ENCODE measurements at regions not wholly inside any gene's neighbourhood (a gene's known extent, or its start where the extent isn't known, plus 50 kb on each side); places are given as distances from the start of the nearest gene placed in this dataset.

GRCh38 chr7:156383526-156383925 lies 257.0 kb upstream of the RNF32 start:
- DNase-seq (ENCODE audit: low spot score), result no peak
- no peak overlapping the region for H3K9ac ChIP-seq (ENCODE audit: low read depth in 1 of 2, low read length in 2 of 2)
- H3K27me3 ChIP-seq (ENCODE audit: control insufficient read depth in 4 of 4, insufficient read depth in 4 of 4, low read length in 3 of 4), result no peaks in the 10 kb centered on the region
- H3K4me1 ChIP-seq (ENCODE audit: control insufficient read depth in 4 of 4, insufficient read depth in 4 of 4, low read length in 3 of 4), result peaks cover 7 to 27% (median 25%) of the 10 kb centered on the region in 4 donors
- H3K27ac ChIP-seq (ENCODE audit: low read depth in 1 of 2, low read length in 2 of 2), result no peak overlapping the region
- no peaks in the 10 kb centered on the region for H3K9me3 ChIP-seq (ENCODE audit: control insufficient read depth in 4 of 4, low read length in 3 of 4)
- H3K36me3 ChIP-seq (ENCODE audit: control insufficient read depth in 4 of 4, insufficient read depth in 3 of 4, low read depth in 1 of 4, low read length in 3 of 4), result no peaks in the 10 kb centered on the region
- H3K4me3 ChIP-seq (ENCODE audit: low read depth in 1 of 3, low read length in 3 of 3), result no peak overlapping the region
- 79% methylated on average over 4 of the region's 4 CpGs for WGBS
- TF ChIP-seq HNF4A (conservative IDR thresholded peaks at IDR 0.05) (no peak), RAD21 (IDR thresholded peaks at IDR 0.05) (no peak), RXRA (IDR thresholded peaks at IDR 0.05) (no peak), SP1 (IDR thresholded peaks at IDR 0.05) (no peak), TAF1 (conservative IDR thresholded peaks at IDR 0.05) (no peak), HNF4G (IDR thresholded peaks at IDR 0.05) (no peak), GABPA (IDR thresholded peaks at IDR 0.05 in 1 of 2, conservative IDR thresholded peaks at IDR 0.05 in 1 of 2) (no peak), FOXA2 (IDR thresholded peaks at IDR 0.05) (no peak), NR2F2 (IDR thresholded peaks at IDR 0.05) (no peak), JUND (IDR thresholded peaks at IDR 0.05) (no peak), ZBTB33 (IDR thresholded peaks at IDR 0.05) (no peak), EGR1 (IDR thresholded peaks at IDR 0.05; ENCODE audit: low read depth in 2 of 2) (no peak)
- TF ChIP-seq, protein P1, sequence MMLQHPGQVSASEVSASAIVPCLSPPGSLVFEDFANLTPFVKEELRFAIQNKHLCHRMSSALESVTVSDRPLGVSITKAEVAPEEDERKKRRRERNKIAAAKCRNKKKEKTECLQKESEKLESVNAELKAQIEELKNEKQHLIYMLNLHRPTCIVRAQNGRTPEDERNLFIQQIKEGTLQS (IDR thresholded peaks at IDR 0.05), result no peak
- TF ChIP-seq, protein P2, sequence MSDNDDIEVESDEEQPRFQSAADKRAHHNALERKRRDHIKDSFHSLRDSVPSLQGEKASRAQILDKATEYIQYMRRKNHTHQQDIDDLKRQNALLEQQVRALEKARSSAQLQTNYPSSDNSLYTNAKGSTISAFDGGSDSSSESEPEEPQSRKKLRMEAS (IDR thresholded peaks at IDR 0.05), result no peak

- peak overlapping the region; percentile 63 to 71 for H3K27ac ChIP-seq (ENCODE audit: low read depth in 1 of 2, low read length in 2 of 2)
- H3K9ac ChIP-seq (ENCODE audit: low read depth in 1 of 2, low read length in 2 of 2), result no peak overlapping the region
- 17% methylated on average over 4 of the region's 4 CpGs for WGBS
- peak overlapping the region in 1 of 3 donors; percentile 8 for H3K4me3 ChIP-seq (ENCODE audit: low read depth in 1 of 3, low read length in 3 of 3)
- H3K27me3 ChIP-seq (ENCODE audit: control insufficient read depth in 4 of 4, insufficient read depth in 4 of 4, low read length in 3 of 4), result no peaks in the 10 kb centered on the region
- no peak for DNase-seq (ENCODE audit: low spot score)
- no peaks in the 10 kb centered on the region for H3K9me3 ChIP-seq (ENCODE audit: control insufficient read depth in 4 of 4, low read length in 3 of 4)
- TF ChIP-seq RAD21 (IDR thresholded peaks at IDR 0.05) (peak; percentile 14 to 53), FOXA2 (IDR thresholded peaks at IDR 0.05) (no peak), JUND (IDR thresholded peaks at IDR 0.05) (peak in 1 of 2 donors; percentile 48), EGR1 (IDR thresholded peaks at IDR 0.05; ENCODE audit: low read depth in 2 of 2) (no peak), YY1 (IDR thresholded peaks at IDR 0.05) (peak; percentile 1), RXRA (IDR thresholded peaks at IDR 0.05) (peak; percentile 40 to 66), TAF1 (conservative IDR thresholded peaks at IDR 0.05) (no peak), GABPA (IDR thresholded peaks at IDR 0.05 in 1 of 2, conservative IDR thresholded peaks at IDR 0.05 in 1 of 2) (no peak), SP1 (IDR thresholded peaks at IDR 0.05) (peak; percentile 57), HNF4G (IDR thresholded peaks at IDR 0.05) (peak; percentile 34), FOXA1 (IDR thresholded peaks at IDR 0.05) (no peak), HNF4A (conservative IDR thresholded peaks at IDR 0.05) (peak; percentile 77 to 80), ZBTB33 (IDR thresholded peaks at IDR 0.05) (no peak), NR2F2 (IDR thresholded peaks at IDR 0.05) (no peak)
- TF ChIP-seq, protein P3, sequence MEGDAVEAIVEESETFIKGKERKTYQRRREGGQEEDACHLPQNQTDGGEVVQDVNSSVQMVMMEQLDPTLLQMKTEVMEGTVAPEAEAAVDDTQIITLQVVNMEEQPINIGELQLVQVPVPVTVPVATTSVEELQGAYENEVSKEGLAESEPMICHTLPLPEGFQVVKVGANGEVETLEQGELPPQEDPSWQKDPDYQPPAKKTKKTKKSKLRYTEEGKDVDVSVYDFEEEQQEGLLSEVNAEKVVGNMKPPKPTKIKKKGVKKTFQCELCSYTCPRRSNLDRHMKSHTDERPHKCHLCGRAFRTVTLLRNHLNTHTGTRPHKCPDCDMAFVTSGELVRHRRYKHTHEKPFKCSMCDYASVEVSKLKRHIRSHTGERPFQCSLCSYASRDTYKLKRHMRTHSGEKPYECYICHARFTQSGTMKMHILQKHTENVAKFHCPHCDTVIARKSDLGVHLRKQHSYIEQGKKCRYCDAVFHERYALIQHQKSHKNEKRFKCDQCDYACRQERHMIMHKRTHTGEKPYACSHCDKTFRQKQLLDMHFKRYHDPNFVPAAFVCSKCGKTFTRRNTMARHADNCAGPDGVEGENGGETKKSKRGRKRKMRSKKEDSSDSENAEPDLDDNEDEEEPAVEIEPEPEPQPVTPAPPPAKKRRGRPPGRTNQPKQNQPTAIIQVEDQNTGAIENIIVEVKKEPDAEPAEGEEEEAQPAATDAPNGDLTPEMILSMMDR (IDR thresholded peaks at IDR 0.05; ENCODE audit: low read depth, low read length, missing input control), result no peak
- TF ChIP-seq, protein P4, sequence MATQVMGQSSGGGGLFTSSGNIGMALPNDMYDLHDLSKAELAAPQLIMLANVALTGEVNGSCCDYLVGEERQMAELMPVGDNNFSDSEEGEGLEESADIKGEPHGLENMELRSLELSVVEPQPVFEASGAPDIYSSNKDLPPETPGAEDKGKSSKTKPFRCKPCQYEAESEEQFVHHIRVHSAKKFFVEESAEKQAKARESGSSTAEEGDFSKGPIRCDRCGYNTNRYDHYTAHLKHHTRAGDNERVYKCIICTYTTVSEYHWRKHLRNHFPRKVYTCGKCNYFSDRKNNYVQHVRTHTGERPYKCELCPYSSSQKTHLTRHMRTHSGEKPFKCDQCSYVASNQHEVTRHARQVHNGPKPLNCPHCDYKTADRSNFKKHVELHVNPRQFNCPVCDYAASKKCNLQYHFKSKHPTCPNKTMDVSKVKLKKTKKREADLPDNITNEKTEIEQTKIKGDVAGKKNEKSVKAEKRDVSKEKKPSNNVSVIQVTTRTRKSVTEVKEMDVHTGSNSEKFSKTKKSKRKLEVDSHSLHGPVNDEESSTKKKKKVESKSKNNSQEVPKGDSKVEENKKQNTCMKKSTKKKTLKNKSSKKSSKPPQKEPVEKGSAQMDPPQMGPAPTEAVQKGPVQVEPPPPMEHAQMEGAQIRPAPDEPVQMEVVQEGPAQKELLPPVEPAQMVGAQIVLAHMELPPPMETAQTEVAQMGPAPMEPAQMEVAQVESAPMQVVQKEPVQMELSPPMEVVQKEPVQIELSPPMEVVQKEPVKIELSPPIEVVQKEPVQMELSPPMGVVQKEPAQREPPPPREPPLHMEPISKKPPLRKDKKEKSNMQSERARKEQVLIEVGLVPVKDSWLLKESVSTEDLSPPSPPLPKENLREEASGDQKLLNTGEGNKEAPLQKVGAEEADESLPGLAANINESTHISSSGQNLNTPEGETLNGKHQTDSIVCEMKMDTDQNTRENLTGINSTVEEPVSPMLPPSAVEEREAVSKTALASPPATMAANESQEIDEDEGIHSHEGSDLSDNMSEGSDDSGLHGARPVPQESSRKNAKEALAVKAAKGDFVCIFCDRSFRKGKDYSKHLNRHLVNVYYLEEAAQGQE (IDR thresholded peaks at IDR 0.05), result peak; percentile 30
- TF ChIP-seq, protein P1 (IDR thresholded peaks at IDR 0.05), result no peak
- TF ChIP-seq, protein P2 (IDR thresholded peaks at IDR 0.05), result no peak
- peaks cover 10 to 36% (median 26%) of the 10 kb centered on the region in 4 donors for H3K4me1 ChIP-seq (ENCODE audit: control insufficient read depth in 4 of 4, insufficient read depth in 4 of 4, low read length in 3 of 4)
- H3K36me3 ChIP-seq (ENCODE audit: control insufficient read depth in 4 of 4, insufficient read depth in 3 of 4, low read depth in 1 of 4, low read length in 3 of 4), result no peaks in the 10 kb centered on the region
Measured at GRCh38 chr7:156380261-156380660, 260.3 kb upstream of the RNF32 start.
